Hepatocyte (in vitro differentiated cells): ENCODE measurements at regions not wholly inside any gene's neighbourhood (a gene's known extent, or its start where the extent isn't known, plus 50 kb on each side); places are given as distances from the start of the nearest gene placed in this dataset.

ENCODE experiments used
- CTCF ChIP-seq: fragments of 200-600 bp; sonication (generic); IDR thresholded peaks from 2 replicates; pipeline ENCODE4 v1.5.1; 2016; ENCODE audit warnings: antibody characterized with exemption, mild to moderate bottlenecking; ENCODE audit not compliant: poor library complexity
- EZH2 ChIP-seq: fragments of 200-600 bp; sonication (generic); IDR thresholded peaks from 2 replicates; pipeline ENCODE4 v1.6.1; 2016; ENCODE audit warnings: antibody characterized with exemption, mild to moderate bottlenecking, borderline replicate concordance
- EZH2phosphoT487 ChIP-seq: fragments of 200-600 bp; sonication (generic); IDR thresholded peaks from one replicate; pipeline ENCODE4 v1.6.1; 2018; ENCODE audit warnings: antibody characterized with exemption, mild to moderate bottlenecking, low read depth, moderate library complexity; ENCODE audit not compliant: unreplicated experiment, severe bottlenecking

- TF ChIP-seq CTCF (no peak), EZH2 (no peak), EZH2phosphoT487 (no peak)
Observed at GRCh38 chr5:136722086-136722485, 356.7 kb upstream of the TRPC7 start.
